GM19324 (cell line): ENCODE measurements at regions not wholly inside any gene's neighbourhood (a gene's known extent, or its start where the extent isn't known, plus 50 kb on each side); places are given as distances from the start of the nearest gene placed in this dataset.

Experiments used
- ATAC-seq: cut with Tn5 transposase; IDR thresholded peaks from one replicate; pipeline ENCODE4 v1.9.1; 2021; ENCODE audit warnings: mild to moderate bottlenecking, moderate library complexity; ENCODE audit not compliant: unreplicated experiment, low FRiP score

DNA sequence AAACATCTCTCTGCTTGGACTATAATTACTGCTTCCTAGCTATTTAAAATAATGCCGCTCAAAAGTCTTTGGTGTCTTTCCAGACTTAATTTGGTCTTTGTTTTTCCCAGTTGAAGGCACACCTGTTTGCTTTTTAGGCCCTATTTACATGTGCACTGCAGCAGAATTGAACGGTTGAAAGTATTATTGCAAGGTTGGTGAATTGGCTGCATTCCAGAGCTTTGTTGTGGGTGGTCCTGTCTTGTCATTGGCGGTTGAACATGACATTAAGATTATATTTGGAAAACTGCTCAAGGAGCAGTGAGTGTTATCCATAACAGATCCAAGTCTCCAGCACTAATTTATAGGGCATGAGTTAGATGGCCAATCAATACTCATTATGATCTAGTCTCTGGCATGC is 656.3 kb downstream of the PTPRC start:
- no peak for ATAC-seq

GRCh38 chr1:199297174-199297573 is 658.3 kb downstream of the PTPRC start:
- no peak for ATAC-seq

DNA sequence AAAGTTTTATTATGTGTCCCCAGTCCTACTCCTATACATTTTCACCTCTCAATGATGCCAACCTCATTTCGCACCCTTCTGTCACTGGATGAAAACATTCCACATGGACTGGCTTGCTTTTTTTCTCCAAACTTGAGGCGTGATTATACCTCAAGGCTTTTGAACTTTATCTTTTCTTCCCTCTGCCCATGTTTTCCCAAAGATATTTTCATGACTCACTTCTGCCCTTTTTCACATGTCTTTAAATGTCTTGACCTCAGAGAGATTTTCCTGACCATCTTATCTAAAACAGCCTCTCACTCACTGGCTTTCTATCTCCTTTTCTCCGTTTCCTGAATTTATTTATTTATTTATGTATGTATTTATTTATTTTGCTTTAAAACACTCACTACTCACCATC is 659.0 kb downstream of the PTPRC start:
- no peak for ATAC-seq

GRCh38 chr1:199298825-199299224 is 660.0 kb downstream of the PTPRC start:
- no peak for ATAC-seq

- ATAC-seq = no peak
Measured at GRCh38 chr1:199301472-199302217, 662.8 kb downstream of the PTPRC start.

GRCh38 chr1:199302554-199302953 is 663.7 kb downstream of the PTPRC start:
- ATAC-seq = no peak

DNA sequence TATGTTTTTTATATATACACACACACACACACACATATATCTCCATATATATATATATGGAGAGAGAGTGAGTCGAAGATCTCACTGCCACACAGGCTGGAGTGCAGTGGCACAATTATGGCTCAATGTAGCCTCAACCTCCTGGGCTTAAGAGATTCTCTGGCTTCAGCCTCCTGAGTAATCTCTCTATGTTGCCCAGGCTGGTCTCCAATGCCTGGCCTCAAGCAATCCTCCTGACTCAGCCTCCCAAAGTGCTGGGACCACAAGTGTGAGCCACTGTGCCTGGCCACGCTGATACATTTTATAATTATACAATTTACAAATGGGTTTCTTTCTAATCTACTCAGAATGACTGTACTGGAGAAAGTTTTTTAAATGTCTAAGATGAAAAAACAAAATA is 664.2 kb downstream of the PTPRC start:
- no peak for ATAC-seq

- ATAC-seq = no peak
Measured at GRCh38 chr1:199305053-199305452, 666.2 kb downstream of the PTPRC start.

DNA sequence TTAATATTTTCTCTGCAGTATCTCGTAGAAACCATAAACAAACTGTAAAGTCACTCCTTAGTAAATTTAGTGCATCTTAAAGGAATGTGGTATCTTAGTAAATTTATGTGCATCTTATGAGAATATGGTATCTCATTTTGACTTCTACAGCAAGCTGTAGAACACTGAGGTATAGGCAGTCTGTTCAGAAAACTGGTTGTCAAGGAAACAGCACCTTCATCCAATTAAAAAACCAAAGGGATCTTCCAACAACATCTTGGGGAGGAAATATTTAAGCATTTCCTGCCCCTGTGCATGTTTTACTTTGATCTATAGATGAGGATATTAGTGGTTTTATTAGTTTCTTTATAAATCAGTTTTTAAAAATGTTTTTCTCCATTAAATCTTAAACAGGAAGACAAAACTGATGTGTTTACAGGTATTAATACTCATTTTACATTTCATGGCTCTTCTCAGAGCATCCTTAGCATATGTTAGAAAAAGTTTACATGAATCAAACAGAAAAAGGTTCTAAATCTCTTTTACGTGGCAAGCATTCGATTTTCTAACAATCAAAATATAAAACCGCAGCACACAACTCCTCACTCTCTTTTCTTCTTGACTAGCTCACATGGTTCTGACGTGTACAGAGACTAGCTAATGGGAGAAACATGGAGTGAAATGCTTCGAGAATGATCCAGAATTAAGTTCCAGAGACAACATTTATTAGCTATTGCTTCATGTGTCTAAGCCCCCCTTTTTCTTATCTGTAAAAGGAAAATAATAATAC is 668.8 kb downstream of the PTPRC start:
- ATAC-seq = no peak

DNA sequence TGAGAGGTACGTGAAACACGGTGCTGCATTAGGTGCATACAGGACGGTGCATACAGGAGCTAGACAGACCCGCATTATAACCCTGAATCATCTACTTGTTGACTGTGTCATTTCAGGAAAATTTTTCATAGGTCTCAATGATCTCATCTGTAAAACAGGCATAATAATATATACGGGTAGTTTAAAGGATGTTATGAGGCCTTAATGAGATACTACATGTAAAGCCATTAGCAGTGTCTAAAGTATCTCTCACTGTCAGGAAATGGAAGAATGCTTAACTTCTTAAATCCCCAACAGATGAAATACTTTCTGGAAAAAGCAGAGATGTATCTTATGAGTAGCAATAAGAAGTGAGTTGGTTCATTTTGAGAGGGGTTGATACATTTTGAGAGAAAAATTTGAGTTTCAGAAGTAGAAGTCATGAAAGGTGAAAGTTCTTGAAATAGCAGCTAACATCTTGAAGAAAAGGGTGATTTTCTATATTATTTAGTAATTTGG is 669.6 kb downstream of the PTPRC start:
- no peak for ATAC-seq

DNA sequence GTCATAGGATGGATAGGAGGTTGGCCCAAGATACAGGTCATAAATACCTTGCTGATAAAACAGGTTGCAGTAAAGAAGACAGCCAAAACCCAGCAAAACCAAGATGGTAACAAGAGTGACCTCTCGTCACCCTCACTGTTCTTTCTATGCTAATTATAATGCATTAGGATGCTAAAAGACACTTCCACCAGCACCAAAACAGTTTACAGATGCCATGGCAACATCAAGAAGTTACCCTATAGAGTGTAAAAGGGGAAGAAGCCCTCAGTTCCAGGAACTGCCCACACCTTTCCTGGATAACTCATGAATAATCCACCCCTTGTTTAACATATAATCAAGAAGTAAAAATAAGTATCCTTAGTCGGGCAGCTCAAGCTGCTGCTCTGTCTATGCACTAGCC is 671.9 kb downstream of the PTPRC start:
- no peak for ATAC-seq

- ATAC-seq = no peak
Measured at GRCh38 chr1:199311478-199312262, 672.8 kb downstream of the PTPRC start.

DNA sequence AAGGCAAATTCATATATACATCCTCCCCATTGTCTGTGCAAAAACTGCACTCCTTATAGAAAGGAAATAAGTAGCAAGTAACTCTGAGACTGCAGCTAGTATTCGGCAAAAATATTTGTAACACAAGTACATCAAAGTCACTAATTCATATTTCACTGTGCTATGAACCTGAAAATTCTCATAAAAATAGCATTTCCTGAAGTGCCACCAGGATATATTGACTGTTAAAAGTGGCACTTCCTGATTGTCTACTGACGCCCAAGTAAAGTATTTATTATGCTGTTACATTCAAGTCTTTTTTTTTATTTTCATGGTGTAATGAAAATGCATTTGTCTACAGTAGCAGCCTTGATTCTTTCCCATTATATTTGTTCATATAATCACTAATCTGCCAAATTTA is 673.8 kb downstream of the PTPRC start:
- ATAC-seq = no peak

- ATAC-seq = no peak
Measured at GRCh38 chr1:199313444-199313843, 674.6 kb downstream of the PTPRC start.

DNA sequence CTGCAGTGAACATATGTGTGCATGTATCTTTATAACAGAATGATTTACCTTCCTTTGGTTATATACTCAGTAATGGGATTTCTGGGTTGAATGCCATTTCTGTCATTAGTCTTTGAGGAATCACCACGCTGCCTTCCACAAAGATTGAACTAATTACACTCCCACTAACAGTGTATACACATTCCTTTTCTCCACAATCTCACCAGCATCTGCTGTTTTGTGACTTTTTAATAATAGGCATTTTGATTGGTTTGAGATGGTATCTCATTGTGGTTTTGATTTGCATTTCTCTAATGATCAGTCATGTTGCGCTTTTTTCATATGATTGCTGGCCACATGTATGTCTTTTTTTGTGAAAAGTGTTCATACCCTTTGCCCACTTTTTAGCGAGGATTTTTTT is 680.5 kb downstream of the PTPRC start:
- ATAC-seq = no peak

DNA sequence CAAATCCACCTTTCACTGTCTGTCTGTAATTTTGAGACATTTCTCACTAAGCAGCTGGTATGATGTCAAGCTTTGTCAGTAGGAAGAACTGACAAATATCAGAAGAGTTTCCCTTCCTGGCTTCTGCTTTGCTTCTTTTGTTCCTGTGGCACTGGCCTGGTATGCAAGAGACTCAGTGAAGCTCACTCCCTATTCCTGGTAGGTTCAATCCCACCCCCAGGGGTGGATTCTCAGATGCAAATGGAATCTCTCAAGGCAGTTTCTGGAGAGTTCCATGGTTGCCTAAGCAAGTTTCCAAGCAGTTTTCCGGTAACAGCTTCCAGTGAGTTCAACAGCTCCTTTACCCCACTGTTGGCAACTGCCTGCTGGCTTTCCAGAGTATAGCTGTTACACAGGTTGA is 683.4 kb downstream of the PTPRC start:
- no peak for ATAC-seq

DNA sequence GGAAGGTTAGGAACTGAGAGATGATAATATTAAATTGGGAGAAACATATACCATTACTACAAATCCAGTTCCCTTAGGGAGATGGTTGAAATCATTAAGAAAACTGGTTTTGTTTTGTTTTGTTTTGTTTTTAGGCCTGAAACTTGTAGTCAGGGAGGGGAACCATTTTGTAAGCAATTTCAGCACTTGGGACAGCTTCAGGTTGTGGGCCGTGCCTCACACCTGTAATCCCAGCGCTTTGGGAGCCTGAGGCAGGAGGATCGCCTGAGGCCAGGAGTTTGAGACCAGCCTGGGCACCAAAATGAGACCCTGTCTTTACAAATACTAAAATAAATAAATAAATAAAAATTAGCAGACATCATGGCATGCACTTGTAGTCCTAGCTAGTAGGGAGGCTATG is 694.3 kb upstream of the NR5A2 start:
- no peak for ATAC-seq

- ATAC-seq = no peak
Measured at GRCh38 chr1:199335496-199335895, 692.0 kb upstream of the NR5A2 start.

DNA sequence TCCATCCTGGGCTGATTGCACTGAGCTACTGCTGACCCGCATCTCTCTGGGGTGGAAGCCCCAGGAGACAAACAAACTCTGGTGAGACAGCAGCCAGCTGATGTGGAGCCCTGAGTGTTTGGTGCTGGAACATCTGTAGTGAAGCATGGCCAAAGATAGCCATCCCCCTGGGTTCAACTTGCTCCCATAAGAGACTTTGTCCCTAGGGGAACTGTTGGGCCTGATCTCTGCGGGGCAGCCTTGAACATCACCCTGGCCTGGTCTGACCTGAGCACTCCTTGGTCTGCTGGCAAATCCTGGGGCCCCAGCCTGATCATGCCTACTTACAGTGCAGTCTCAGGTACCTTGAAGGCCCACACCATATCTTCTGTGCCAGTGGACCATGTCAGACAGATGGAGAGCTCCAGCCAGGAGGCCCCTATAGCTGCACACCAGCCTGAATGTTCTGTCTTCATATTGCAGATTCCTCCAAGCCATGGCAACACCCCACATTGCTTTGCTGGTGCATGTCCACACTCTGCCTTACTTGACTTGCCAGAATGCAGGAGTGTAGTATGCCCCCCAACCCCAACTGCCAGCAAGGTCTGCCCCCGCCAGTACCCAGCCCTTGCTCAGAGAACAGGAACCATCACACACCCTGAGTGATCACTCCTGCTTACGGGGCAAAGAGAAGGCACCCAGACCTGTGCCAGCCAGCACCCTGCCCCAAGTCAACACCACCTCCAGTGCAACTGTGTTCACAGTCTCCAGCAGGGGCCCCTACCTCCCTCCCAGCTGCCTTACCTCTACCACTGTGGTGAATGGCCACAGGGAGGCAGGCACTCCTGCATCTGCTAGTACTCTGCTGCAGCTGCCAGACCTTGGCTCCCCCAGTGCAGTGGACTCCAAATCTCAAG is 690.5 kb upstream of the NR5A2 start:
- ATAC-seq = no peak

DNA sequence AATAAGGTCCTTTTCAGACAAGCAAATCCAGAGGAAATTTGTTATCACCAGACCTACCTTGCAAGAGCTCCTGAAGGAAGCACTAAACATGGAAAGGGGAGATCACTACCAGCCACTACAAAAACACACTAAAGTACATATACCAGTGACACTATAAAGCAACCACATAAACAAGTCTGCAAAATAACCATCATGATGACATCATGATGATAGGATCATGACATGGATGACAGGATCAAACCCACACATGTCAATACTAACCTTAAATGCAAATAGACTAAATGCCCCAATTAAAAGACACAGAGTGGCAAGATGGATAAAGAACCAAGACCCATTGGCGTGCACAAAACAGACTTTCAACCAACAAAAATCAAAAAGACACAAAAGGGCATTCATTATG is 688.8 kb upstream of the NR5A2 start:
- ATAC-seq = no peak
